ENCODE measurements at regions not wholly inside any gene's neighbourhood (a gene's known extent, or its start where the extent isn't known, plus 50 kb on each side); places are given as distances from the start of the nearest gene placed in this dataset.
"Not testable (repeated sequence)": the region's sequence is repeated elsewhere in the genome, so short reads cannot be mapped to it uniquely, and the experiment has no call there.

DNA sequence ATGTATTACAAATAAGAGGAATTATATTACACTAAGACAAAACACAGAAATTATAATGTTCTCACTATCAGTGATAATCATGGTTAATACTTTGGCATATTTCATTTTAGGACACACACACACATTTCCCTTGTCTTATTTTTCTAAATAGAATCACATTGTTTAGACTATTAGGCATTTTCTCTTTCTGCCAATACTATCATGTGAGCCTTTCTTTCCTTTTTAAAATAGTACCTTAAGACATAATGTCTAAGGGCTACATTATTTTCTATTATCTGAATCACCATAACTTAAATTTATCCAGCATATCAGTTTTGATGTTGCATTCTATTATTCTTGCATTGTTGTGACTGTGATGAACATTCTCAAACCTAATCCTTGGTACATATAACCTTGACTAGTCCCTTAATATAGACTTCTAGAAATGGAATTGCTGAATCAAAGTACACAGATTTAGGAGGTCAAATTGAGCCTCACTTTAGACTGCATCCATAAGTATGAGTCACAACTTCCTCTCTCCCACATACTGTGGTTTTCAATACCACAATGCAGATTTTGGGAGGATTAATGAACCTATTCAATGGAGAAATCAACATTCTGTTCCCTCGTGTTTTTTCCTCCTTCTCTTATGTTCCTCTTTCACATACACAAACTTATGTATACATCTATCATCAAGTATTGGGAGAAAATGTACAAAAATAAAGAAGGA, 212.6 kb downstream of the MOXD1 start:
- Histone ChIP-seq H3K4me3 (no peak overlapping the region), H3K27me3 (no peaks in the 10 kb centered on the region), H3K9me3 (no peaks in the 10 kb centered on the region), H3K27ac (no peak overlapping the region), H3K4me1 (ENCODE audit: insufficient read depth) (no peaks in the 10 kb centered on the region), H3K36me3 (no peaks in the 10 kb centered on the region)
- DNase-seq, result no peak
- intact Hi-C loops (cut with DNase I), result no loop called here
- TF ChIP-seq, protein P1, sequence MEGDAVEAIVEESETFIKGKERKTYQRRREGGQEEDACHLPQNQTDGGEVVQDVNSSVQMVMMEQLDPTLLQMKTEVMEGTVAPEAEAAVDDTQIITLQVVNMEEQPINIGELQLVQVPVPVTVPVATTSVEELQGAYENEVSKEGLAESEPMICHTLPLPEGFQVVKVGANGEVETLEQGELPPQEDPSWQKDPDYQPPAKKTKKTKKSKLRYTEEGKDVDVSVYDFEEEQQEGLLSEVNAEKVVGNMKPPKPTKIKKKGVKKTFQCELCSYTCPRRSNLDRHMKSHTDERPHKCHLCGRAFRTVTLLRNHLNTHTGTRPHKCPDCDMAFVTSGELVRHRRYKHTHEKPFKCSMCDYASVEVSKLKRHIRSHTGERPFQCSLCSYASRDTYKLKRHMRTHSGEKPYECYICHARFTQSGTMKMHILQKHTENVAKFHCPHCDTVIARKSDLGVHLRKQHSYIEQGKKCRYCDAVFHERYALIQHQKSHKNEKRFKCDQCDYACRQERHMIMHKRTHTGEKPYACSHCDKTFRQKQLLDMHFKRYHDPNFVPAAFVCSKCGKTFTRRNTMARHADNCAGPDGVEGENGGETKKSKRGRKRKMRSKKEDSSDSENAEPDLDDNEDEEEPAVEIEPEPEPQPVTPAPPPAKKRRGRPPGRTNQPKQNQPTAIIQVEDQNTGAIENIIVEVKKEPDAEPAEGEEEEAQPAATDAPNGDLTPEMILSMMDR (IDR thresholded peaks at IDR 0.05), result no peak
- TF ChIP-seq EP300 (IDR thresholded peaks at IDR 0.05) (no peak), POLR2A (IDR thresholded peaks at IDR 0.05) (no peak)
- 31 to 32% (median 32%) methylated on average over 1 of the region's 1 CpG for WGBS, 3 donors

- WGBS, 3 donors, result 91 to 93% (median 92%) methylated on average over 1 of the region's 1 CpG
- Histone ChIP-seq H3K9me3 (no peaks in the 10 kb centered on the region), H3K27me3 (no peaks in the 10 kb centered on the region), H3K4me1 (ENCODE audit: insufficient read depth) (no peaks in the 10 kb centered on the region), H3K27ac (no peak overlapping the region), H3K36me3 (no peaks in the 10 kb centered on the region), H3K4me3 (no peak overlapping the region)
- no peak for TF ChIP-seq EP300 (IDR thresholded peaks at IDR 0.05)
- TF ChIP-seq, protein P1 (IDR thresholded peaks at IDR 0.05), result no peak
- TF ChIP-seq POLR2A (IDR thresholded peaks at IDR 0.05), result no peak
- intact Hi-C loops (cut with DNase I), result no loop called here
- no peak for DNase-seq
Observed at GRCh38 chr6:132187816-132188215, 213.5 kb downstream of the MOXD1 start.

GRCh38 chr6:132184966-132185365, 216.3 kb downstream of the MOXD1 start:
- H3K27ac ChIP-seq; H3K27me3 ChIP-seq; H3K4me1 ChIP-seq (ENCODE audit: insufficient read depth); H3K4me3 ChIP-seq; H3K9me3 ChIP-seq; DNase-seq; H3K36me3 ChIP-seq; intact Hi-C loops (cut with DNase I): not testable (repeated sequence)
- WGBS, 3 donors, result 58 to 62% (median 61%) methylated on average over 1 of the region's 1 CpG

GRCh38 chr6:132179955-132180354, 221.3 kb downstream of the MOXD1 start:
- no peak overlapping the region for H3K27ac ChIP-seq
- H3K4me3 ChIP-seq, result no peak overlapping the region
- no peak for DNase-seq
- 58 to 67% (median 65%) methylated on average over 3 of the region's 3 CpGs for WGBS, 3 donors
- no peak for TF ChIP-seq EP300 (IDR thresholded peaks at IDR 0.05)
- TF ChIP-seq POLR2A (IDR thresholded peaks at IDR 0.05), result no peak
- TF ChIP-seq, protein P1 (IDR thresholded peaks at IDR 0.05), result no peak
- peaks cover 0 to 3% of the 10 kb centered on the region in 2 donors for H3K9me3 ChIP-seq
- intact Hi-C loops (cut with DNase I), result no loop called here
- no peaks in the 10 kb centered on the region for H3K4me1 ChIP-seq (ENCODE audit: insufficient read depth)
- no peaks in the 10 kb centered on the region for H3K36me3 ChIP-seq
- H3K27me3 ChIP-seq, result no peaks in the 10 kb centered on the region

DNA sequence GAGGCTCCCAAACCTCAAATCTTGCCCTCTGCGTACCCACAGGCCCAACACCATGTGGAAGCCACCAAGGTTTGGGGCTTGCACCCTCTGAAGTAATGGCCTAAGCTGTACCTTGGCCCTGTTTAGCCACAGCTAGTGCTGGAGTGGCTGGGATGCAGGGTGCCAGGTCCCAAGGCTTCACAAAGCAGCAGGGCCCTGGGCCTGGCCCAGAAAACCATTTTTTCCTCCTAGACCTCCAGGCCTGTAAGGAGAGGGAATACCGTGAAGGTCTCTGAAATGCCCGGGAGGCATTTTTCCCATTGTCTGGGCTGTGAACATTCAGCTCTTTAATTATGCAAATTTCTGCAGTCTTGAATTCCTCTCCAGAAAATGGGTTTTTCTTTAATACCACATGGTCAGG, 223.7 kb upstream of the CCN2 start:
- Histone ChIP-seq H3K4me3 (no peak overlapping the region), H3K27me3 (no peaks in the 10 kb centered on the region), H3K27ac (no peak overlapping the region), H3K9me3 (peaks cover 3 to 5% of the 10 kb centered on the region in 2 donors), H3K4me1 (ENCODE audit: insufficient read depth) (no peaks in the 10 kb centered on the region), H3K36me3 (no peaks in the 10 kb centered on the region)
- 93 to 97% (median 94%) methylated on average over 3 of the region's 3 CpGs for WGBS, 3 donors
- intact Hi-C loops (cut with DNase I), result no loop called here
- DNase-seq, result no peak
- TF ChIP-seq POLR2A (IDR thresholded peaks at IDR 0.05) (no peak), EP300 (IDR thresholded peaks at IDR 0.05) (no peak)
- TF ChIP-seq, protein P1 (IDR thresholded peaks at IDR 0.05), result no peak
